Activated CD4-positive, alpha-beta T cell treated with anti-CD3 and anti-CD28 coated beads, Interleukin-2, amount 10 ng/mL, durations not matched to agents 7 days and 5 days (primary cell): ENCODE measurements at regions not wholly inside any gene's neighbourhood (a gene's known extent, or its start where the extent isn't known, plus 50 kb on each side); places are given as distances from the start of the nearest gene placed in this dataset.

Experiments used
- CTCF ChIA-PET: fragments of 350-600 bp; sonication (Branson Sonifier 250); formaldehyde crosslinking; loops from one replicate; lab custom pipeline; 2021; ENCODE audit warnings: antibody characterized with exemption; lab: Charles Lee
- POLR2A ChIA-PET: fragments of 350-600 bp; sonication (Branson Sonifier 250); formaldehyde crosslinking; loops from one replicate; lab custom pipeline; 2021; ENCODE audit warnings: antibody characterized with exemption; lab: Charles Lee
- DNase-seq: peaks from one replicate; pipeline ENCODE4 v3.0.0-alpha.2; 2020
- H3K27ac Mint-ChIP-seq: one replicate; pipeline ENCODE4 v1.8.0; 2021; ENCODE audit warnings: mild to moderate bottlenecking, moderate library complexity, mixed read lengths
- H3K27me3 Mint-ChIP-seq: one replicate; pipeline ENCODE4 v1.8.0; 2021; ENCODE audit warnings: mixed read lengths
- H3K36me3 Mint-ChIP-seq: one replicate; pipeline ENCODE4 v1.8.0; 2021; ENCODE audit warnings: low read depth, mixed read lengths
- H3K4me1 Mint-ChIP-seq: one replicate; pipeline ENCODE4 v1.8.0; 2021; ENCODE audit warnings: mixed read lengths
- H3K4me3 Mint-ChIP-seq: one replicate; pipeline ENCODE4 v1.8.0; 2021; ENCODE audit warnings: mild to moderate bottlenecking, moderate library complexity, mixed read lengths
- H3K9me3 Mint-ChIP-seq: one replicate; pipeline ENCODE4 v1.8.0; 2021; ENCODE audit warnings: mixed read lengths

DNA sequence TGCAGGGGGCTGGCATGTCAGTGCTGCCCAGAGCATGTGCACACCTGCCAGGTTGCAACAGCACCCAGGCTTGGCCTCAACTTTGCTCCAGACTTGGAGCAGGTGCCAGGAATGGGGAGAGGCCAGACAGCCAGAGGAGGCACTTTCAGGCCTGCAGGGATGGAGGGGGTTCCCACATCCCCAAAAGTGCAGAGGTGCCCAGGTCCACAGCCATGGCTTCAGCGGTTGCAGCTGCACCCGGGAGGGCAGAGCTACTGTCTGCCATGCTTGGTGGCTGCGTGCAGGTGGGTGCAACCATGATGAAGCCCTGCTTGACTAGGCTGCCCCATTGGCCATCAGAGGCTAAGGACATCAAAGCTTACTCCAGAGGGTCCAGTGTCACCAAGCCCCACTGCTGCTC lies 196.8 kb upstream of the VRK2 start:
- H3K9me3 Mint-ChIP-seq: no peaks in the 10 kb centered on the region
- ChIA-PET POLR2A (no interaction called here), CTCF (no interaction called here)
- H3K27ac Mint-ChIP-seq: no peak overlapping the region
- no peak overlapping the region for H3K4me3 Mint-ChIP-seq
- DNase-seq: no peak
- H3K36me3 Mint-ChIP-seq: no peaks in the 10 kb centered on the region
- no peaks in the 10 kb centered on the region for H3K4me1 Mint-ChIP-seq
- H3K27me3 Mint-ChIP-seq: no peaks in the 10 kb centered on the region

- ChIA-PET POLR2A (no interaction called here), CTCF (no interaction called here)
- no peaks in the 10 kb centered on the region for H3K9me3 Mint-ChIP-seq
- H3K4me3 Mint-ChIP-seq: no peak overlapping the region
- DNase-seq: no peak
- no peak overlapping the region for H3K27ac Mint-ChIP-seq
- no peaks in the 10 kb centered on the region for H3K27me3 Mint-ChIP-seq
- H3K36me3 Mint-ChIP-seq: no peaks in the 10 kb centered on the region
- no peaks in the 10 kb centered on the region for H3K4me1 Mint-ChIP-seq
Observed at GRCh38 chr2:57850415-57851130, 196.0 kb upstream of the VRK2 start.

- CTCF ChIA-PET: no interaction called here
- POLR2A ChIA-PET: no interaction called here
- no peaks in the 10 kb centered on the region for H3K36me3 Mint-ChIP-seq
- no peak overlapping the region for H3K27ac Mint-ChIP-seq
- DNase-seq: no peak
- no peaks in the 10 kb centered on the region for H3K4me1 Mint-ChIP-seq
- no peaks in the 10 kb centered on the region for H3K27me3 Mint-ChIP-seq
- H3K4me3 Mint-ChIP-seq: no peak overlapping the region
- H3K9me3 Mint-ChIP-seq: no peaks in the 10 kb centered on the region
Observed at GRCh38 chr2:57855212-57855611, 191.4 kb upstream of the VRK2 start.

DNA sequence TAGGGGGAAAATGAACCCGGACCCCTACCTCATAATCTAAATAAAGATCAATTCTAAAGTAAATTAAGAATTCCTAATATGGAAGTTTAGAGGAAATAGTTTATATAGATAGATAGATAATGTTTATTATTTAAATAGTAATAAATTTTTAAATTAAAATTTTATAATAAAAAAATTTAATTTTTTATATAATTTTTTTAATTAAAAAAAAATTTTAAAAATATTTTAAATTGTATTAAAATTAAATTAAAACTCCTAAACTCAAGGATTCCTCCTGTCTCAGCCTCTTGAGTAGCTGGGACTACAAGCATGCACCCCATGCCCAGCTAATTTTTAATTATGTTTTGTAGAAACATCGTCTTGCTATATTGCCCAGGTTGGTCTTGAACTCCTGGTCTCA lies 186.9 kb upstream of the VRK2 start:
- no peak for DNase-seq
- no peaks in the 10 kb centered on the region for H3K36me3 Mint-ChIP-seq
- no peak overlapping the region for H3K27ac Mint-ChIP-seq
- no peaks in the 10 kb centered on the region for H3K9me3 Mint-ChIP-seq
- no peaks in the 10 kb centered on the region for H3K27me3 Mint-ChIP-seq
- no peaks in the 10 kb centered on the region for H3K4me1 Mint-ChIP-seq
- no peak overlapping the region for H3K4me3 Mint-ChIP-seq
- ChIA-PET POLR2A (no interaction called here), CTCF (no interaction called here)

DNA sequence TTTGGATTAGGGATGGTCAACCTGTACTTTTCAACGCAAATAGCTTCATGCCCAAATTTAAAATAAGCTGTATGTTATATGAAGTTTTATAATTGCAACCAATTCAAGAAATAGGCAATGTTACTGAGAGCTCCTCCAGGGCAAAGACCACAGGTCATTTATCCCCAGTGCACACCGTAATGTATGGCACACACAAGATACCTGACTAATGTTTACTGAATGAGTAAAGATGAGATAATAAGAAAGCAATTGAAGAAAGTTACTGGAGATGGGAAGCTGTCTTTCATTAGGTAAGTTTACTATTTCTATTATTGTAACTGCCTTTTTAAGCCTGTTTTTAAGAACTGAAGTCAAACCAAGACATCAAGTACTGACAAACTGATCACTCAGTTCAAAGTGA lies 184.5 kb upstream of the VRK2 start:
- CTCF ChIA-PET: no interaction called here
- Mint-ChIP-seq H3K4me3 (no peak overlapping the region), H3K4me1 (no peaks in the 10 kb centered on the region), H3K36me3 (no peaks in the 10 kb centered on the region), H3K9me3 (no peaks in the 10 kb centered on the region), H3K27me3 (no peaks in the 10 kb centered on the region), H3K27ac (no peak overlapping the region)
- DNase-seq: no peak
- POLR2A ChIA-PET: no interaction called here

DNA sequence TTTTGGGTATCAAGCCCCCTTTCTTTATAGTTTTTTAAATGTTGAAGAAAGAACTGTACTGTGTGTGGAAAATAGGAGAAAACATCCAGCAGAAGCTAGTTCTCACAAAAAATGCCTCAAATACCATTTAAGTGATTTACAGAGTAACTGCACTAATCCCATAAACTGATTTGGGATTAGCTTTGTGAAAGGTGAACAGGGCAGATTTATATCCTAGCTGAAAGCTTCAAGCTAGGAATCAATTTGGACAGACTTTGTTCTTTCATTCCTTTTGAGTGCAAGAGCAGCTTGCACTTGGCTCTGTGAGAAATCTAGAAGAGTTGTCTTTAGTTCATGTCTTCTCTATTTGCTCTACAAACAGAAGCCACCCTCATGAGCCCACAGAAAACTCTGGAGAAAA lies 183.9 kb upstream of the VRK2 start:
- ChIA-PET POLR2A (no interaction called here), CTCF (no interaction called here)
- DNase-seq: no peak
- no peak overlapping the region for H3K4me3 Mint-ChIP-seq
- H3K36me3 Mint-ChIP-seq: no peaks in the 10 kb centered on the region
- H3K27me3 Mint-ChIP-seq: no peaks in the 10 kb centered on the region
- H3K4me1 Mint-ChIP-seq: no peaks in the 10 kb centered on the region
- no peaks in the 10 kb centered on the region for H3K9me3 Mint-ChIP-seq
- H3K27ac Mint-ChIP-seq: no peak overlapping the region

DNA sequence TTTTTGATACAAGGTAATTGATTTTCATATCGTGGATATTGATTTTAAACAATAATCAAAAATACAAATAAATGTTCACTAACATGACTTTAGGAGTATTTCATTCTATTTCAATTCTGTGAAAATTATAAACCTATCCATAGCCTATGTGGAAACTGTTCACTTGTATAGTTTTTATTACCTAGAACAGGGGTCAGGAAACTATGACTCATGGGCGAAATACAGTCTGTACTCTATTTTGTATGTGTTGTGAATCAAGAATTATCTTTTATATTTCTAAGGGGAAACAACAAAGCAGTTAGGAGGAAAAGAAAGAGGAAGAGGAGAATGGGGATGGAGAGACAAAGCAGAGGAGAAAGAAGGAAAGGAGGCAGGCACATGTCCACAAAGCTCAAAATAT lies 181.7 kb upstream of the VRK2 start:
- Mint-ChIP-seq H3K27me3 (no peaks in the 10 kb centered on the region), H3K4me1 (no peaks in the 10 kb centered on the region)

GRCh38 chr2:57867730-57868129 lies 178.9 kb upstream of the VRK2 start:
- ChIA-PET CTCF (no interaction called here), POLR2A (no interaction called here)
- Mint-ChIP-seq H3K4me3 (no peak overlapping the region), H3K4me1 (no peaks in the 10 kb centered on the region), H3K27me3 (no peaks in the 10 kb centered on the region), H3K27ac (no peak overlapping the region), H3K36me3 (no peaks in the 10 kb centered on the region), H3K9me3 (no peaks in the 10 kb centered on the region)
- no peak for DNase-seq

More for the DNA sequence above, 181.7 kb upstream of the VRK2 start:
- no peak overlapping the region for H3K4me3 Mint-ChIP-seq
- H3K9me3 Mint-ChIP-seq: no peaks in the 10 kb centered on the region
- H3K27ac Mint-ChIP-seq: no peak overlapping the region
- no peak for DNase-seq
- CTCF ChIA-PET: no interaction called here
- H3K36me3 Mint-ChIP-seq: no peaks in the 10 kb centered on the region
- POLR2A ChIA-PET: no interaction called here

GRCh38 chr2:57868619-57869139 lies 177.9 kb upstream of the VRK2 start:
- CTCF ChIA-PET: no interaction called here
- Mint-ChIP-seq H3K27me3 (no peaks in the 10 kb centered on the region), H3K4me1 (no peaks in the 10 kb centered on the region), H3K36me3 (no peaks in the 10 kb centered on the region), H3K27ac (no peak overlapping the region), H3K9me3 (no peaks in the 10 kb centered on the region), H3K4me3 (no peak overlapping the region)
- POLR2A ChIA-PET: no interaction called here
- no peak for DNase-seq

- CTCF ChIA-PET: no interaction called here
- POLR2A ChIA-PET: no interaction called here
- H3K4me1 Mint-ChIP-seq: no peaks in the 10 kb centered on the region
- no peak for DNase-seq
- no peaks in the 10 kb centered on the region for H3K27me3 Mint-ChIP-seq
- H3K36me3 Mint-ChIP-seq: no peaks in the 10 kb centered on the region
- no peak overlapping the region for H3K27ac Mint-ChIP-seq
- no peaks in the 10 kb centered on the region for H3K9me3 Mint-ChIP-seq
- no peak overlapping the region for H3K4me3 Mint-ChIP-seq
Observed at GRCh38 chr2:57869758-57870344, 176.8 kb upstream of the VRK2 start.

DNA sequence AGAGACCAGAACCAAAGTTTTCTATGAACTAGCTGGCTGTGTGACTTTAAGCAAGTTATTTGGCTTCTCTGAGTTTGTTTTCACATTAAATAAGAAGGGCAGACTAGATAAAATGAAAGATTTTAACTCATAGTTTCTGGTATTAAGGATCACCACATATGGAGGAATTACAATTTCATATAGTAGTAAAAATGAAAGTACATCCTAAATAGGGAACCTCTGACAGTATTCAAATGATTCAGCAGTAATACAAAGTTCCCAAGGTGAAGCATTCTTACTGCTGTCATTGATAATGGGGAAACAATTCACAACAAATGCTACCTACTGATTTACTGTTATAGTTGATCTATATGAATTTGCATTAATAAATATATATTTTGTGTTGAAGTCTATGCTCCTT lies 170.3 kb upstream of the VRK2 start:
- ChIA-PET POLR2A (no interaction called here), CTCF (no interaction called here)
- Mint-ChIP-seq H3K36me3 (no peaks in the 10 kb centered on the region), H3K27ac (no peak overlapping the region), H3K4me1 (no peaks in the 10 kb centered on the region), H3K27me3 (no peaks in the 10 kb centered on the region), H3K4me3 (no peak overlapping the region), H3K9me3 (no peaks in the 10 kb centered on the region)
- DNase-seq: no peak

DNA sequence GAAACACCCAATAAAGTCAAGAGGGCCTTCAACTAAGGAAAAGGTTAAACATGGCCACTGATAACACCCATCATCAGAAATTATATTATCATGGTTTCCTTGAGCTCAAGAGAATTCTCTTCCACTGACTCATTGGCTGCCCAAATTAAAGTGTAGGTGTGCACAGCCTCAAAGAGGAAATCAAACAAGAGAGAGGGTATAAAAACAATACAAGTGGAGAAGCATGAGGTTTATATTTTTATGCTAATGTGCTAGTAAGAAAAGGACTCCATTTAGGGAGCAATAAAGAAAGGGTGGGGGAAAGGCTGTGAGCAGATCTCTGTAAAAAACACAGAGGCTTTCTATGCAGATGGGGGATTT lies 168.8 kb upstream of the VRK2 start:
- no peak for DNase-seq

DNA sequence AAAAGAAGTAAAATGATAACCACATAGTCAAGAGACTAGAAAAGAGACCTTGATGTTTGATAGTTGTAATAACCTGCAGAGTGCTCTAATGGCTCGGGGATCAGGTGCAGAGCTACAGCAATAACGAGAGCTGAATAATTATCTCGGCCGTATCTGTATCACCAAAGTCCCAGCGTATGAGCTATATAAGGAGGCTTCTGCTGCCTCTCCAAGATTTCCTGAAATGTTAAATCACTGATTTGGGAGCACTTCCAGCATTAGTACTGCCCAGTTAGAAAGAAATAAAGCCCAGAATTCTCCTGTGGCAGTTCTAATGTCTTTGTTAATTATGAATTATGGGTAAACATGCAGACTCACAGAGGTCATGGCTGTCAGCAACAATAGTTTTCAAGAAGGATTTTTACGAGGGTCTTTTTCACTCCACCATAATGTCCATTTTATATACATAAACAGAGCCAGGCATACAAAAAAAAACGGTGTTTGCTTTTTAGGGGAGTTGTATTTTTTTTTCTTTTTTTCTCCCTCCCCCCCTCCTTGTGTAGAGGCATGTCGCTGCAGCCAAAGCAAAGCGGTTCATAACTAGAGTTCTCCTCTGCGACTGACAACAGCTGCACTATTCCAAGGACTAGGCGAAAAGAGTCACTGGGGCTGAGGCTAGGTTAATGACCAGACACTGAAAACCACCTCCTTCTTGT lies 168.3 kb upstream of the VRK2 start:
- no peaks in the 10 kb centered on the region for H3K27me3 Mint-ChIP-seq
- no peak overlapping the region for H3K27ac Mint-ChIP-seq
- H3K36me3 Mint-ChIP-seq: no peaks in the 10 kb centered on the region
- H3K4me3 Mint-ChIP-seq: no peak overlapping the region
- H3K9me3 Mint-ChIP-seq: no peaks in the 10 kb centered on the region
- no peaks in the 10 kb centered on the region for H3K4me1 Mint-ChIP-seq
- ChIA-PET POLR2A (no interaction called here), CTCF (interaction anchor here (0.5 kb wide), 1 partner anchor 700 kb away, joined by 4 read pairs; no protein-coding TSS in a partner anchor)
- DNase-seq: no peak

More for the DNA sequence above, 168.8 kb upstream of the VRK2 start:
- Mint-ChIP-seq H3K9me3 (no peaks in the 10 kb centered on the region), H3K27ac (no peak overlapping the region), H3K4me3 (no peak overlapping the region), H3K36me3 (no peaks in the 10 kb centered on the region), H3K27me3 (no peaks in the 10 kb centered on the region), H3K4me1 (no peaks in the 10 kb centered on the region)
- CTCF ChIA-PET: no interaction called here
- POLR2A ChIA-PET: no interaction called here
